Stimulated activated CD8-positive, alpha-beta memory T cell treated with anti-CD3 and anti-CD28 coated beads, Interleukin-2, amount 100 ng/mL, for 48 hours (primary cell): ENCODE measurements at regions not wholly inside any gene's neighbourhood (a gene's known extent, or its start where the extent isn't known, plus 50 kb on each side); places are given as distances from the start of the nearest gene placed in this dataset.

Experiments used
- DNase-seq, 2 donors: peaks; one replicate each; pipeline ENCODE4 v3.0.0-alpha.2; 2020; ENCODE audit warnings: low read depth in 2 of 2

DNA sequence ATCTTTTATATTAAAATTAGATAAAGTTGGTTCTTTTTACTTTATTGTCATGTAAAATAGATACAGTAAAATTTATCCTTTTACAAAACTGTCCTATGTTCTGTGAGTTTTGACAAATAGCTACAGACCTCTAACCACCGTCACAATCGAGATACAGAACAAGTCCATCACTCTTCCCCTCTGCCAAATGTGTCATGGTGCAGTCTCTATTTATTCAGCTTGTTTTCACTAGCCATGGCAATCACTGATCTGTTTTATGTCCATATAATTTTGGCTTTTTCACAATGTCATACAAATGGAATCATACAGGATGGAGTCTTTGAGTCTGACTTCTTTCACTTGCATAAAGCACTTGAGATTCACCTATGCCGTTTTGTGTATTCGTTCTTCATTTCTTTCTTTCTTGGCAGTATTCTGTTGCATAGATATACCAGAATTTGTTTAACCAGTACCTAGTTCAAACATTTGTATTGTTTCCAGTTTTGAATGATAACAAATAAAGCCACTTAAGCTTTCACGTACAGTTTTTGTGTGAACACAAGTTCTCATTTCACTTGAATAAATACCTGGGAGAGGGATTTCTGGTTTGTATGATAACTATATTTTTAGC is 273.2 kb upstream of the MPDZ start:
- no peak for DNase-seq

DNA sequence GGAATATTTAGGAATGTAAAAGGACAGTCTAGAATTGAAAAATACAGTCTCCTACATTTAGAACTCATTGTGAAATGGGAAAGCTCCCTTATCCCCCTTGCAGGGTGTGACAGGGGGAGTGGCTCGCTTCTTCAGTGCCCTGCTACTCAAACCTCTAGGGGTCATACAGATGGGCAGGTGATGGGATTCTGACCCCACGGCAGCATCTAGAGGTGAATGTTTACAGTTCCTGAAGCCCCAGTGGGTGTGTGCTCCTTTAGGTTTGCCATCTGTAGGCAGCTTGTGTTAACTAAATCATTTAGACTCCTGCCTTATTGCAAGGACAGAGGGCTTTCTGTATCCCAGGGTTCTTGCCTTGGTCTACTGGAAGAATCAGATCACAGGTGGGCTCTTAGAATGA is 271.0 kb upstream of the MPDZ start:
- DNase-seq: no peak

DNA sequence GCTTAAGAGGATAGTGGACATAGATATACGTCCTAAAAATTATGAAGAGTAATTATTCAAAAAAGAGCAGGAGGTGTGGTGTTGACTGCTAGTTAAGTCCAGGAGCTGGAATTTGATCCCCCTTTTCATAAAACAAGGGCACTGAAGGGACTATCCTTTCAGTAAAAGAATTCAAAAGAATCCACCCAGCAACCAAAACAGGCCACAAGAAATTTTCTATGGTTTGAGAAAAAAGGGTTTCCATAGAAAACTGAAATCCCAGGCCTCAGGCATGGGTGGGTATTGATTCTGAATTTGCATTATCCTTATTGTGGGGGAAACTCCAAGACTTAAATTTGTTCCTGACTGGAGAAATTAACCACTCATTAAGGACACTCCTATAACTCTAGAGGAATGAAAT is 269.0 kb upstream of the MPDZ start:
- DNase-seq: no peak

DNA sequence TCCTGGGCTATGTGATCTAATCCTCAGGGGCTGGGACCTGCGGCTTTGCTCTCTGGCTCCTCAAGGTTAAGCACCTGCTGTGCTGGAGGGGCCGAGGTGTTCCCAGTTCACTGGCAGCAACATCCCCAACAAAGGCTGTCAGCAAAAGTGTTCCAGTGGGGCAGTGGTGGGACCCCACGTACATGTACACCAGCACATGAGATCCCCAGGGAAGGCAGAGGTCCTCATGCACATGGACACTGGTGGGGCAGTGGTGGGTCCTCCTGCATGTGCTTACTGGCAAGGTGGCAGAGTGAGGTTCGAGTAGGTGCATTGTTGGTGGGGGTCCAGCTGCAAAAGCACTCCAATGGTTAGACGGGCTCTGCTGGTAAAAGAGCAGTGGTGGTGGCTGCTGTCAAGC is 255.6 kb upstream of the MPDZ start:
- no peak for DNase-seq

DNA sequence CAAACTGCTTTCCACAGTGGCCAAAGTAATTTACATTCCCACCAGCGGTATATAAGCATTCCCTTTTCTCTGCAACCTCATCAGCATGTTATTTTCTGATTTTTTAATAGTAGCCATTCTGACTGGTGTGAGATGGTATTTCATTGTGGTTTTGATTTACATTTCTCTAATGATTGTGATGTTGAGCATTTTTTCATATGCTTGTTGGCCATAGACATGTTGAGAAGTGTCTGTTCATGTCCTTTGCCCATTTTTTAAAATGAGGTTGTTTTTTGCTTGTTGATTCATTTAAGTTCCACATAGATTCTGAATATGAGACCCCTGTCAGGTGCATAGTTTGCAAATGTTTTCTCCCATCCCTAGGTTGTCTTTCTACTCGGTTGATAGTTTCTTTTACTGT is 254.5 kb upstream of the MPDZ start:
- DNase-seq: no peak

DNA sequence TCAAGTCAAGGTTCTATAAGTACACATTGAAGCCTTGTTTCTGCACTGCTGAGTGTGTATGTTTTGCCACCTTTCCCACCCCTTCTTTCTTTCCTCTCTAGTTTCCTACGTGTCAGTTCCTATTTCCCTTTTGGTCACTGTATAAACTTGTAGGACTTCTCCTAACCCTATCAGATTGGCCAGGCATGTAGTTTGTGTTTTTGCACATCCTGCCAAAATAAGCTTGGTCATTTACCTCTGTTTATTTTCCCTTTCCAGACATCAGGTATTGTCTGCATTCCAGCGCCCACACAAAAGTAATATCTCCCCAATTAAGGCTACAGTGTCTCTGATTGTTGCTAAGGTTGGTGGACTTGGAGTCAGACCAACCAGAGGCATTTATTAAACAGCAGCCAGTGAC is 252.9 kb upstream of the MPDZ start:
- DNase-seq: no peak

DNA sequence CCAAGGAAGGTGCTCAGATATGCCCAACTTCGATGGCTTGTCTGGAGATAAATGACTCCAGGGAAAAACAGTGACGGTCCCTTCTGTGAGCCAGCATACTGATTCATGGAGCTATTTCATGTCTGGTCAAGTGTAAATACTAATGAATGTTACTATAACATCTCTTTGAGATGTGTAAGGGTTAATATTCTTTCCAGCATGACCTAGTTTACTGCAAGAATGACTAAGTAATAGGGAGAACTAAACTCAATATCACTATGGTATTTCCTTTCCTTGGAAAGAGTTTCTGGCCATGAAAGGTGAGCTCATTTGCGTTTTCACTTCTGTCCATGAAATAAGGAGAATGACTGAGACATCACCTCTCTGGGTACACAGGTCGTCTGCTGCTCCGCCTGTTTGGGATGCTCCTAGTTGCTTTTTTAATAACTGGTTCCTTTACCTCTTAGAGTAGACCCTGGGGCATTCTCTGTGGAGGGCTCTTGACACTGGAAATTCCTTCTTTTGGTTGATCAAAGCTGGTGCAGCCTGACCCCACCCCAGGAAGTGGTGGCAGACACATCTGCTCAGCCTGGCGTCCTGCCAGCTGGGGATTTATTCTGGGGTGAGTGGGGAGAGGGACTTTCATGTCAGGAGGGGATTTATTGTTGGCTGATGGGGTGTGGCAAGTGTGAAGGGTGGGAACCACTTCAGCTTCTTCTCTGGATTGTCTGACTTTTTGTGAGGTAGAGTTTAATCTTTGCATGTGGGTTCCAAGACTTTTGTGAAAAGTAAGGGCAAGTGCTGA is 250.0 kb upstream of the MPDZ start:
- DNase-seq: no peak

DNA sequence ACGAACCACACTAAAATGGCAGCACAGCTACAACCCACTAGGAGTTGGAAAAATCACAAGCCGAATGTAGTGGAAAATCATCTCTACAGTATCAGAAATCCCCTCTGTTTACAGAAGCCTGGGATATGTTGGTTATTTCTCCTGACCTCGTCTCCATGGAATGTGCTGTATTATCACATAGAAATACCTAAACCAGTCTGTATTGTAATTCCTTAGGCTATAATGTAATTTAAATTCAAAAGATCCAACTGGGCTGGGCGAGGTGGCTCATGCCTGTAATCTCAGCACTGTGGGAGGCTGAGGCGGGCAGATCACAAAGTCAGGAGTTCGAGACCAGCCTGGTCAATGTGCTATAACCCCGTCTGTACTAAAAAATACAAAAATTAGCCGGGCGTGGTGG is 244.8 kb upstream of the MPDZ start:
- DNase-seq: no peak

DNA sequence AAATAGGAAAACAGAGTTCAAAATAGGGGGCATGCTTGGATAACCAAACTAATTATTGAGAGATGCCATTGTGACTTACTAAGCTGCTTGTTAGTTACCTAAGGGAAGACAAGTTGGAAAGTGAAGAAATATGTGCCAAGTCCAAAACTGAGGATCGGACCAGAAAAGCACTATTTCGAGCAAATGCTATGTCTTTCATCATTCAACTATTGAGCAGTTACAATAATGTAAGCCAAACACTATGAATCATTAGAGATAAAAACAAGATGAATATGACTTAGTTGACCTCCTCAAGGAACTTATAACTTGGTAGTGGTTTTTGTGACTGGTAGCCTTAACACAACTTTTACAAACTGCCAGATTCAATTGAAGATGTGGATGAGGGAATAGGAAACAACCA is 240.6 kb upstream of the MPDZ start:
- no peak for DNase-seq

DNA sequence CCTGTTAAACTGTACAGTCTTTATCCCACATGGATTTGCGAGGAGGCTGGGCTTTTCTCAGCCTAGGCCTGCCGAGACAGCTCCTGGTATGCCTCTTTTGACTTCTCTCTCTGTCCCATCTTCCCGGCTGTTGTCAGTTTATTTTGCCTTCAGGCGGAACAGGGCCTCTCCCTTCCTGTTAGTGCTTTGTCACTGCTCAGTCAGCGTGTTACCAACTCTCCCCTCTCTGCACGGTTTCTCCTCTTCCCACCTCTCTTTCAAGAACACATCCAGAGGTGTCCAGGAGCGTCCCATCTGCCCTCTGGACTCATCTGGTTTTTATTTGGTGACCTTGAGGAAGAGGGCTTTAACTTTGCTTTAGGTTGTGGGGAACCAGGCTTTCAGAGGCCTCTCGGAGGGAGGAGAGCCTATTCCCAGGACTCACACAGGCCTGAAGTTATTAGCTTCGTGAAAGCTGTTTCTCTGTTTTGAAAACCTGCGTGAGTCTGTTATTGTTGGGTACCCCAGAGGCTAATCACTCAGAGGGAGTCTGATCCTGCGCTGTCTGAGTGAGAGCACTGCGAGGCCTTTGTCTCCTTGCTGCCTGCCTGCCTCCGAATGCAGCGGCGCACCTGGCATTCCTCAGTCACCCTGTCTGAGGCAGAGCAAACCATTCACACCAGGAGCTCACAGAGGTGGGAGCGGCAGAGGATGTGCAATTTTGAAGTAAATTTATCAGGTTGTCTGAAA is 234.4 kb upstream of the MPDZ start:
- DNase-seq: no peak

DNA sequence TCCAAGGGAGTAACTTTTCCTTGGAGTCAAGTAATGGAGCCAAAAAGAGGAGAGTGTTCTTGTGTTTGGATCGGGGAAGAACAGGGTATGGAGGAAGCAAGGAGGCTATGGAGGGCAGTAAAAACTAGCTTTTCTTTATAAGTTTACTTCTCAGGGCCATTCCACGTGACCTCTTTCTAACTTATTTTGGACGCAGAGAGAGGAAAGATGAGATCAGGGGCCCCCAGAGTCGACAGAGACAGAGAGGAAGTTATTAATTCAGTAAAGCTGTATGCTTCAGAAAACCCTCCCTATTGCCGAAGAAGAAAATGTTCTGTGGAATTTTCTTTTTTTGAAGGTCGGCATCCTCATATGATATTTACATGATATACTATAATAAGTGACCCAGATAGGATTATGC is 233.8 kb upstream of the MPDZ start:
- DNase-seq: no peak

DNA sequence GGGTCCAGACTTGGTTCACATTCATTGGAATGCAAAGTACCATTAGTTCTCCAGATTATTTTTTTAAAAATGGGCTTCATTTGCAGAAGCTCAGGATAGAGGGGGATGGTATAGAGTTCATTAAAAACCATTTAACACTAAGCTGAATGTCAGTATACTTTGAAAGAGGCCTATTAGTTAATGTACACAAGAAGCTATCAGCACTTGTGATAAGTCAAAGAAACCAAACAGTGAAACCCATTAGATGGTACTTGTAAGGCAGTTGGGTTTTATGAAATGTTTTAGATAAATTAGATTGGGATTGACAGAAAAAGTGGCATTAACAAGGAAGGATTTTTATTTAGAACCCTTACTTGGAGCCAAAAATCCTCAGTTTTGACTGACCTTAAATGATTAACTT is 229.2 kb upstream of the MPDZ start:
- no peak for DNase-seq

DNA sequence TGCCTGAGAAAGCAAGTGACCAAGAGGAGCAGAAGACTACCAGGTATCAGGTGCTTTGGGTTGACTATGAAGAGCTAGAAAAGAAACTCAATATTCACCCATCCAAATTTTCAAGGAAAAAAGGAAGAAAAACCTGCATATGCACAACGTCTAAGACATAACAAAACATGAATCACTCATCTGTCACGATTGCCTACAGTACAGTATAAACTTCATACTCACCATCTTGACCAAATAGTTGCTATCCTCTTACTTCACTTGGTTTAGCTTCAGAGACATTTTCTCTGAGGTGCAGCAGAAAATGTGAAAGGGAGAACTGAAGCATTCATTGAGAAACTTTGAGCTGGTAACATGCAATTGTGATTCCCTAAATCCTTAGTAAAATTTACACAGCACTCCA is 228.6 kb upstream of the MPDZ start:
- no peak for DNase-seq

DNA sequence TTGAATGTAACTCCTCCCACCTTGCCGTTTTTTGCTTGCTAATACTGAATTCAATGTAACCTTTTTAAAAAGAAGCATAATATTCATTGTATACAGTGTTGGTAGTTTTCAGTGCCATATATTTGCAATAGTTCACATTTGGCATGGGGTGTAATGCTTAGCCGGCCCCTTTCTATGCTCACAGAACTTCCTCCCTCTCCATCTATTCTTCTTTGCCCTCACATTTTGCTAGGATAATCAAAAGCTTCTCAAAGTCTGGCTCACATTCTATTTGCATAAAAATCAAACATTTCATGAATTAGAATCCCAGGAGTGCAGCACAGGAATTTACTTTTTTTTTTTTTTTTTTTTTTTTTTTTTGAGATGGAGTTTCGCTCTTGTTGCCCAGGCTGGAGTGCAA is 226.3 kb upstream of the MPDZ start:
- DNase-seq: no peak

DNA sequence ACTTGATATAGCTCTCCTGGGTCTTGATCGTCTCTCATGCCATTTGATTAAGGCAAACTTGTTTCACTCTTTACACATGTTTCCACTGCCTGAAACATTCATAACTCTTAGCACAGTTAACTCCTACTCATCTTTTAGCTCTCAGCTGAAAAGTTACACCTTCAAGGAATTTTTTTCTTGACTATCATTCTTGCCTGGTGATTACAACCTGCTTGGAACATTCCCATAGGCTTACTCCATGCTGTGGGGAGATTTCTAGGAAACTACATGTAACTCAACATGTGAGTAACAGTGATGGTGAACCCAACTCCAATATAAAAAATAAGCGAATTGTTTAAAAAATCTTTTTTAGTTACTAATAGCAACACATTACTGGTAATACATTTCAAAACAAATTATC is 224.1 kb upstream of the MPDZ start:
- no peak for DNase-seq

DNA sequence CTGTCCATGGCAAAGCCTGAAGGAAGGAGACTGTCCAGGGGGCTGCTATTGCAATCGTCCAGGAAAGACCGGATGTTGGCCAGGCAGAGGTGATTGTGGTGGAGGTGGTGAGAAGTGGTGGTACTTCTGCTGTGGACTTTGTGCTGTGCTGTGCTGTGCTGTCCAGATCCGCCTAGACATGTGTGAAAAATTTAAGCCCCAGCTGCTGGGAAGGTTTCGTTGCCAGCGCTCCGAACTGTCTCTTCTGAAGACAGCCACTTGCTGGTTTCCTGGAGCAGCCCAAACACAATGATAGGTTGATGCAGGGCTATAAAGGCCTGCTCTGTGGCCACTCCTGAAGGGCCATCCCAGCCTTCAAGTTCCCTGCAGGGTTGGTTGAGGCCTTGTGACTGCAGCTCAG is 223.0 kb upstream of the MPDZ start:
- no peak for DNase-seq

DNA sequence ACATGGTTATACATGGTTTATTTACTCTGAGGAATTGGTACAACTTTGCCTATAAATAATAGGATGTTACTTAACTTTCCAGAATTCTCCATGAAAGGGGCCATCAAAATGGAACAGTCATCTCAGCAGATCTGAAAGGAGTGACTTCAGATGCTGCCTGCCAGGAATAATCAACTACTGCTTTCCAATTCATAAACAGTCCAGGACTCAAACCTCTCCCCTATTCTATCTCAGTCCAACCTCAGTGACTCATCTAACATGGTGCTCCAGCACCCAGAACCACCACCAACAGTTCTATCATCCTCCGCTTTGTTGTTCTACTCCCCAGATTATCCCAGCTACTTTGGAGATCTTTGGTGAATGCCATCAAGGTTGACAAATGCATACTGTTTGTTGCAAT is 221.5 kb upstream of the MPDZ start:
- no peak for DNase-seq

DNA sequence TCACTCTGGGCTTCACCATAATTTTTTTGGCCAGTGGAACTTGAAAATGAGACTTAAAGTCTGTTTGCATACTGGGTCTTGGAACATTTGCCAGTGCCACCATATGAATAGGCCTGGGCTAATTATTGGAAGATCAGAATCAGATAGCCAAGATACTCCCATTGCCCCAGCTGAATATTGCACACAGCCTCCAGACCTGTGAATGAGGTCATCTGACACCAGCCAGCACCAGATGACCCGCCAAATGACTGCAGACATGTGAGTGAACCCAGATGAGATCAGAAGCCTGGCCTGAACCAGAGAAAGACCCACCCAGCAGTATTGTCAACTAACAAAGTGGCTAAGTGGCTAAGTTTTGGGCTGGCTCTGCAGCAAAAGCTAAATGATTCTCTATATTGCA is 220.5 kb upstream of the MPDZ start:
- DNase-seq: no peak

DNA sequence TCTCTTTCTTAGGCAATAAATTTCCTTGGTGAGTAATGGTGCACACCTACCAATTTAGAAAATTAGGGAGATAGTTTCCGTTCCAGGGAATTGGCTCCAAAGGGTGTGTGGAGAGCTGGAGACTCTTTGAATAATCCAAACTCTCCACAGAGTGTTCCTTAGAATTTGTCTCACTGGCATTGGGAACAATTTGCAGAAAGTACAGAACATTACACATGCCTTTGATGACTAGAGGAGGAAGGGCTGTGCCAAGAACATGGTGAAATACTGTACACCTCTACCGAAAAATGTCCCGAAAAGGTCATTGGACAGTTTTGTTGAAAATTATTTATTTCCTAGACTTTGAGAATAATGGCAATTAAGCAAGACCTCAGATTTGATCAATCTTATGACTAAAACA is 214.2 kb upstream of the MPDZ start:
- no peak for DNase-seq

DNA sequence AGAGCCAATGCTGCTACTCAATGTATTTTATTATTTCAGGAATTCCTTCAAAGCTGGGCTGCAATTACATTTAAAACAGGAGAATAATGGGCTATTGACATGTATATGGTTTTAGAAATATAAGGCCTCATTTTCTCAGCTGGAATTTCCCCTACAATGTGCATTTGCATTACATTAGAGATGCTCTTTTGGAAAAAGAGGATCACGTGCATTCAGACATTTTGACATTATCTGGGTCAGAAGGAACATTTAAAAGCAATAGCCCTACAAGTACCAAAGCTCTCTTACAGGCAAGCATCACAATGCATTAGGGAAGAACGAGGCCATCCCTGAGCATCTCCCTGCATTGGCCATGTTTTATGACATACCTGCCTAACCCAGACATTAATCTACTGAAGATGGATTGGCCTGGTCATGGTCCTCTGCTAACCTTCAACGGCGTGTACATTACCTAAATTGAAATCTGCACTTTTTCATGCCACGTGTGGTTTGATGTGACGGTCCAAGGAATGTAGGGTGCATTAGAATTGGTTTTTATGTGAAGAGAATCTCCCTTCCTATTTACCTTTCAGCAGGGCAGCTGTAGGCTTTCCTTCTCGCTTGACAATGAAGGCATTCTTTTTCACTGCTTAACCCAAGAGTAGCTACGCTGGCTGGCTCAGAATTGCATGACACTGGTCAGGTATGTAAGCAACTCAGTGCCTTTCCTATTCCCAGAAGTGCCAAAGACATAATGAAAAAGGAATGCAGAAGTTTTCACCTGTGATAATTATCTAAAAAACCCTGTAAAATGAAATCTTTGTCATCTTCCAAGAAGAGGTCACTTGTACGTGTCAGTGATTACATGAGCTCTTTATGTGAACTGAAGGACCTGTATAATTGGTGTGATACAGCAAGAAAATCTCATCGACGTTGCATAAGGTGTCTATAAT is 212.3 kb upstream of the MPDZ start:
- no peak for DNase-seq

DNA sequence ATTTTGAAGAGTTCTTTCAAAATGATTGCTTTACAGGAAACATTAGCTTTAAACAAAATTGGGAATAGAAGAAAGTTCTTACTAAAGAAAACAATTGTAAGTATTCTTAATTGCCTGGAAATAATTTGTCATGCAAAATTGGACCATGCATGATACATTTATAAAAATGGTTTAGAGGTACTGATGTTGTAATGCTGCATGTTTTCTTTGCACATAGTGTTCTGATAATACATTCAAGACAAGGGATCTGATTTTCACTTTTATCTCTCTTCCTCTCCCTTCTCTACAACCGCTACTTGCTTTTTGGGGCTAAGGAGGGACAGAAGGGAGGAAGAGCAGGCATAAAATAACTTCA is 211.6 kb upstream of the MPDZ start:
- no peak for DNase-seq

DNA sequence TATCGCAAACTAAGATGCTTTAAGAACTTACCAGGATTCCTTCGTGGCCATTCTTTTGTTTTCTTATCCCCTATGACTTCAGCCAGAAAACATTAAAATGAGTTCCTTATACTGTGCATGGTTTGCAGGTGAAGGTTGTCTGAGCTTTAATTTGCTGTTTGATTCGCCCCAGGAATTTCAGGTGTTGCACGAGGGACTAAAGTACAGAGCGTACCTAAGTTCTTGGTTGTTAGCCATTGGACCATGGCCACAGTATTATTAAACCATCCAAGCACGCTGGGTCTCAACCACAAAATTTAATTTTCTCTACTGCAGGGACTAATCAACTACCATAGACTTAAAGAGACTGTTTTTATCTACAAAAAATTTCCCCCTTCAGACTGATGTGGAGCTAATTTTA is 208.4 kb upstream of the MPDZ start:
- no peak for DNase-seq
